NCI-H2029 treated with DMSO at 0.1 percent for 48 hours (cell line): ENCODE measurements at regions not wholly inside any gene's neighbourhood (a gene's known extent, or its start where the extent isn't known, plus 50 kb on each side); places are given as distances from the start of the nearest gene placed in this dataset.
"Not testable (repeated sequence)": the region's sequence is repeated elsewhere in the genome, so short reads cannot be mapped to it uniquely, and the experiment has no call there.

Experiments used
- DNase-seq: peaks from one replicate; lab custom pipeline; 2025; lab: John Stamatoyannopoulos, UW

DNA sequence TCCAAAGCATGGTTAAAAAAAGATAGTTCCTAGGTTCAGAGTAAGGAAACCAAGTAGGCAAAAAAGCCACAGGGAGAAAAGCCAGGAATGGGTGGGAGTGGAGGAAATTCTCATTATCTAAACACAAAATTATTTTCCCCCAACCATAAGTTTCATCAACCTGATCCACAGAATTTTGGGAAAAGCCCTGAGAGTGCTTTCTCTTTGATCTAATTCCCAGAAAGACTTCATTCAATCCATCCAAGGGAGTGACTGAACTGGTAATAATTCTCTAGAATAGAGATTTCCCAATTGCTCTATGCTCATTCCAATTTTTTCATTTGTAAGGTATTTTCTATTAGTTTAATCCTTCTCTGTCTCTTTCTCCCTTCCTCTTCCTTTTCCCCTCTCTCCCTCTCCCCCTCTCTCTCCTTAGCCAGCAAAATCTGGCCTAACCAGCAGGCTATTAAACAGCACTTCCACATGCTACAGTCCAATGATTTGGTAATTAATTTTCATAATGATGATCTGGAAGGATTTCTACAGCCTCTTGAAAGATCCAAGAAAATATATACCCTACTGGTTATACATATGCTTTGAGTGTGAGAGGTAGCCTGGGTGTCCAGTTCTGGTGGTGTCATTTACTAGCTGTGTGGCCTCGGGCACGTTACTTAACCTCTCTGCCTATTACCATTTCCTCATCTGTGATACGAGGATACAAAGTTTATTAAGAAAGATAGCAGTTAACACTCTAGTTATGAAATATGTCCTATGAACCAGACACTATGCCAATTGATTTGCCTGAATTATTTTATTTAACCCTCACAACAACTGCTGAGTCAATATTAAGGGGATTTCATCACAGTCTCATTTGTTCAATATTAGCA lies 251.5 kb upstream of the RASGEF1B start:
- no peak for DNase-seq

DNA sequence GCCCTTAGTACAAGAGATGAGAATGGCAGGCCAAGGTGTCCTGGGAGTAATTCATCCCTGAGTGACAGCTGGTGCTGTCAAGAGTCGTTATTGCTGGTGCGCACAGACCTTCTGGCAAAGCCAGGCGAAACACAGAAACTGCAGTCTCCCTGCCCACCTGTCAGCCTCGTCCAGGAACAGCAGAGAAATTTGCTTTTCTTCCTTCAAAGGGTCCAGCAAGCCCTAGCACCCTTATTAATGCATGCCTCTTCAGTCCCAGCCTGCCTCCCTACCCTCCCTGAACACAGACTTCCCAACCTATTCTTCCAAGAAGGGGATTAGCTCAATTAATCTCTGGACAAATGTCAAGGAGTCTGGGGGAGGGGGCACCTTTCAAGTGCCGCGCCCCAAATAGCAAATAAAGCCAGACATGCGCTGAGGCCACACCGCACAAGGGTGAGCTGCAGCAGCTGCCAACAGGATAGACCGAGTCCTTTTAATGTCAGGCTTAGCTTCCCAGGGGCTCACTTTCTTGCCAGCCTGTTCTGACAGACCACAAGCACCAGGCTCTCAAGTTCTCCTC lies 250.7 kb upstream of the RASGEF1B start:
- DNase-seq, result no peak

DNA sequence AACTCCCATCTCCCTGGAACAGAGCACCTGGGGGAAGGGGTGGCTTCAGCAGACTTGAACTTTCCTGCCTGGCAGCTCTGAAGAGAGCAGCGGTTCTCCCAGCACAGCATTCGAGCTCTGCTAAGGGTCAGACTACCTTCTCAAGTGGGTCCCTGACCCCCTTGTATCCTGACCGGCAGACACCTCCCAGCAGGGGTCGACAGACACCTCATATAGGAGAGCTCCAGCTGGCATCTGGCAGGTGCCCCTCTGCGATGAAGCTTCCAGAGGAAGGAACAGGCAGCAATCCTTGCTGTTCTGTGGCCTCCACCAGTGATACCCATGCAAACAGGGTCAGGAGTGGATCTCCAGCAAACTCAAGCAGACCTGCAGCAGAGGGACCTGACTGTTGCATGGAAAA lies 244.1 kb upstream of the RASGEF1B start:
- no peak for DNase-seq

DNA sequence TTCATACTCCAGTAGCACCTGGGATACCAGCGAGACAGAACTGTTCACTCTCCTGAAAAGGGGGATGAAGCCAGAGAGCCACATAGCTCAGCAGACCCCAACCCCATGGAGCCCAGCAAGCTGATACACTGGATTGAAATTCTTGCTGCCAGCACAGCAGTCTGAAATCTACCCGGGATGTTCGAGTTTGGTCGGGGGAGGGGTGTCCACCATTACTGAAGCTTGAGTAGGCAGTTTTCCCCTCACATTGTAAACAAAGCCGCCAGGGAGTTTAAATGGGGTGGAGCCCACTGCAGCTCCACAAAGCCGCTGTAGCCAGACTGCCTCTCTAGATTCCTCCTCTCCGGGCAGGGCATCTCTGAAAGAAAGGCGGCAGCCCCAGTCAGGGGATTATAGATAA lies 243.7 kb upstream of the RASGEF1B start:
- not testable (repeated sequence) for DNase-seq

DNA sequence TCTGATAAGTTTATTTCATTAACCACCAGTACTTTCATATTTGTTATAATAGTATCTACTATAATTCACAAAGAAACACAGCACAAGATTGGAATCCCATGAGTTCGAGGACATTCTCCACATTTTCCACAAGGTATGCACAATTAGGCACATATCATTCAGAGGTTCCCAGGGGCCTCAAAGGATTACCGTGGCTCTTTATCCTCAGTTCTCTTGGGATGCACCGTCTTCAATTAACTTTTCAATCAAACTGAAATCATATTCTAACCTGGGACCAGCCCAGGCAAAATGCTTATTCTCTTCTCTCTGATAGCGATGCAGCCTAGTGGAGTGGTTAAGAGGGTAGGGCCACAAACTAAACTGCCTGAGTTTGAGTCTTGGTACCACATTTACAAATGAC lies 242.6 kb upstream of the RASGEF1B start:
- no peak for DNase-seq

DNA sequence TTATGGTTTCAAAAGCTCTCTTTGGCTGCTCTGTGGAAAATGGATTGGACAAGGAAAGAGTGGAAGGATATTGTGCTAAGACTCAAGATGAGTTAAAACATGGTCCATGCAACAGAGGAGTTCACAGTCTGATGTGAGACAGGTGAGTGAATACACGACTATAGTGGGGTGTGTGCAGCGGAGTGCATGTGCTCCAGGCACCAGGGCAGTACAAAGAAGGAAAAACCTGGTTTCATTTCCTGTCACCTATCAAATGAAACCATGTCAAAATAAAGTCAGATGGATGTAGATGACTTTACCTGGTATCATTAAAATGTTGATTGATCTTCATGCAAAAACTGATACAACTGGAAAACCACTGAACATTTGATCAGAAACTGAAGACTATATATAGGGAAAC lies 241.0 kb upstream of the RASGEF1B start:
- DNase-seq, result no peak

DNA sequence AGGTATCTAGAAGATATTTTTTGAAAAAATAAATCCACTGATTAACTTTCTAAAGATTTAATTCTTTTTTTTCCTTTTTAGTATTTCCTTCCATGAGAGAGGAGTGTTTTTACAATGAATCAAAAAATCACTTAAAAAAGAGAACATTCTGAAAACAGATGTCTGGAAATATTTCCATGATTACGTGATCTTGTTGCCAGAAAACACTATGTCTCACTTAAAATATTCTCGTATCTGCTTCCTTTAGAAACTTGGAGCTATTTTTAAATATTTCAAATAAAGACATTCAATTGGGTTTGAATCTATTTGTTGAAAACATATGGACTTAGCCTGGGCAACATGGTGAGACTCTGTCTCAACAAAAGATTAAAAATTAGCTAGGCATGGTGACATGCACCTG lies 232.8 kb upstream of the RASGEF1B start:
- no peak for DNase-seq

DNA sequence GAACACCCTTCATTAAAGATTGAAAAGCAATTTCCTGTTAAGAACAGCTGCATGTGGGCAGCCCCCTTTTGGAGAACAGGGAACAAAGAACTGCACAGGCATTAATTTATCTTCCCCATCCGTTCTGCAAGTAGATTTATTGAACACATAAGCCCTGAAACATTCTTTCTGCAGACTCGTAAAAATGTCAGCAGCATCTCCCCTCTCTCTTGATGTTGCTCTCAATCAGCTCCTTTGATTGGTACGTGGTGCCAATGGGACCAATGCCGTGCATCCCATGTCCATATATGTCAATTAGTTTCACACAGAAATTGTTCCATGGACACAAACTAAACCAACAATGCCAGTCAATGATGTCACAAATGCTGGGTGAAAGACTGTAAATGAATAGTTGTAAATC lies 228.5 kb upstream of the RASGEF1B start:
- DNase-seq, result no peak

DNA sequence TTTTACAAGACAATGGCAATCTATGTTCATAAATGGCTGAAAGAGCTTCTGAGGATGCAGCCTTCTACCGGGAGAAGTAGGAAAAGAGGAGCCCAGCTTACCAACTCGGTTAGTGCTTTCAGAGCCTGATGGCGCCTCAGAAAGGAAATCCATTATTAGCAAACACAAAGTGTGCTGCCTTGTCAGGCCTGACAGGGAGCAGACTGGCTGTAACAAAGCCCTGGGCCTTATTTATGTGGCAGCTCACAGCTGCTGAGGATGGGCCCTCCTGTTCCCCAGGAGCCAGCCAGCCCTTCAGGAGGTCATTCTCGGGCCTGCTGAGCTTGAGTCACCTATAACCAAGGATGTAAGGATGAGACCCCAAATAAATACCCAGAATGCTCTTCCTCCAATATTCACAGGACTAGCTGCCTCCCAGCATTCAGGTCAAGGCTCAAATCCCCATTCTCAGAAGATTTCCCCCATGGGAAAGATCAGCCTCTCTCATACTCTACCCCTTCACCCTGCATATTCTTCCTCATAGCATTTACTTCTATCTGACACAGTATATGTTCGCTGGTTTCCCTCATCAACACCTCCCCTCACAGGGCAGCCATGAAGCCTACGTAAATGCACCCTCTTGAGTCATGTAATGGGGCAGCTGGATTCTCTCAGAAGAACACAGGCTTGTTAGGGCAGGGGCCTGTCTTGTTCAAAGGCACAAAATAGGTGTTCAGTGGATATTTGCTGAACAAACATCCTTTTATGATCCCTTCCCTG lies 227.0 kb upstream of the RASGEF1B start:
- no peak for DNase-seq

DNA sequence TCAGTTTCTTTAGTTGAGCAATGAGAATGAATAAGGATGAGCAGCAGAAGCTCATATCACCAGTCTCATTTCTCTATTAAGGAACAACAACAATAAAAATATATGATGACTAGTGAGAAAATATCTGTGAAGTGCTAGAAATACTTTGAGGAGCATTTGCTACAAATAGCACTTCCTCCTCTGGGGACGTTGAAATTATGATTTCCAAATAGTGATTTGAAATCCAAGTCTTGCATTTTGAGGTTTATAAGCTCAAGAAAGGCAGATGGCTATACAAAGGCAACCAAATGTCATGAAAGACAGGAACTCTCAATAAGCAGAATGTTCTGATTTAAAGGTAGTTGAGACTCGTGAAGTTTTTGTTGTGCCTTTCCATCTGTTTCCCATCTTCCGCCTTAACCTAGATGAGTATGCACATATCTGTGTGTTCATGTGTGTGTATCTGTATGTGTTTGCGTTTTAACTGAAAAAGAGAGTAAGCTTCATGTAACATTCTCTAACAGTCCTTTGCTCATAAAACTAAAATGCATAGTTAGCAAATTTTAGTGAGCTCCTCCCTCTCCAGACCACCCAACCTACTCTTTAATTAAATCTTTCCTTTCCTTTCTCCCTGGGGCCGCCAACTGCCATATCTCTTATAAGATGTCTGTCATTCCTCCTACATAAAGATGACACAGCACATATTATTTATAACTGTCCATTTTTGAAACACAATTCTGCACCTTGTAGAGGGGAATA lies 222.6 kb upstream of the RASGEF1B start:
- no peak for DNase-seq

DNA sequence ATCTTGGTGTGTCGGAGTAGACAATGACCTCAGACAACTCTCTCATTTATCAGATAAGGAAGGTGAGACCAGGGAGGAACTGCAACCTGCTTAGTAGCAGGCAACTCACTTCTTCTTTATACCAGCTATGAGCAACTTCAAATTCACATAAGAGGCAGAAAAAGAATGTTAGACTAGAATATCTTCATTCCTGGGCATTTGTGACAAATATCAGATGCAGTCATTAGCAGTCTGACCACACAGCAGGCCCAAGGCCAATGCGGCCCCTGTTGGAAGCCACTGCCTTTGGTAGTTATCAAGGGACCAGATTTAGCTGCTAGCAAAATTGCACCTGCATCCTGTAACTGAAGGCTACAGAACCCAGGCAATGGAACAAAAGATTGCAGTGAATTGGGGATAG lies 219.2 kb upstream of the RASGEF1B start:
- no peak for DNase-seq

DNA sequence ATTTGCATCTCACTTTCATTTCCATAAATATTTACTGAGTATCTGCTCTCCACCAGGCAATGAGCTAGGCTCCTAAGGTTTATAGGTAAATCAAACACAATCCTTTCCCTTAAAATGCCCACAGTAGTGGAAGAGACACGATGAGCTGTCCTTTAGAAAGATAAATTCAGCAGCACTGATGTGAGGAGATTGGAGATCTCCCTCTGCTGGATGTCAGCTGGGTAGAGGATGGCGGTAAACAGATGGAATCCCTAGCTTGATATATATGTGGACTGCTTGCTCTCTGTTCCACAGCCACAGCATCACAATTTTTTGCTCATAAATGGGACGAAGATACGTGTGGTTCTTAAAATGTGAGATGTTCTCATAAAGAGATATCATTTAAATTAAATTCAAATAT lies 216.4 kb upstream of the RASGEF1B start:
- no peak for DNase-seq

DNA sequence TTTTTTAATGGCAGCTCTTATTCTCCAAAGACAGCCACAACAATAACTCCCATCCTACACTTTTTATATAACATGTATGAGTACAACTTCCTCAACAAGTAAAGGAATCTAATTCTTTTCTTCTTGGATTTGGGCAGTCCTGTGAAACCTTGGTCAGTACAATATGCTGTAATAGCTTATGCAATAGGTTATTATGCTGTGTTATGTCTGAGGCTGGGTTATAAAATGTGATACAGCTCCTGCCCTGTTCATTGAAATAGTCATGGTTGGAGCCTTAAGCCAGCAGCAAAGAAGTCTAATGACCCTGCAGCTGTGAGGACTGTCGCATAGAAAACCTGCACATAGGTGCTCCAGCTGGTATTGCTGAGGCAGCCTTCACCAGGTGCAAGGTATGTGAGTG lies 215.8 kb upstream of the RASGEF1B start:
- no peak for DNase-seq

DNA sequence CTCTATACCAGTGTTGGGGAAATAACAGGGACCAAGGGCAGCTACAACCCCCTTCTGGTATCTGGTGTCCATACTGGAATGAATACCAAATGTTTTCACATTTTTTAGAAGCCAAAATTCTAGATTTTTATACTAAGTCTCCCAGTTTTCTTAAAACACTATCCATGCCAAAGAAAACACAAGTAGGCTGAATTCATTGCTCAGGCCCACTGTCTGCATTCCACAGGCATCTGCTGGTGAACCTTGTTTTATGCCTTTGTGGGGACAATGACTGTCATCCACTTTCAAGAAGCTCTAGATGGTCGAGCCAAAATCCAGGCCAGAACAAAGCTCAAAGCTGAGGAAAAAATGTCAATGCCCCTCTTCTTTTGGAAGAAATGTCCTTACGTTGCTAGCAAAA lies 213.4 kb upstream of the RASGEF1B start:
- DNase-seq, result no peak

DNA sequence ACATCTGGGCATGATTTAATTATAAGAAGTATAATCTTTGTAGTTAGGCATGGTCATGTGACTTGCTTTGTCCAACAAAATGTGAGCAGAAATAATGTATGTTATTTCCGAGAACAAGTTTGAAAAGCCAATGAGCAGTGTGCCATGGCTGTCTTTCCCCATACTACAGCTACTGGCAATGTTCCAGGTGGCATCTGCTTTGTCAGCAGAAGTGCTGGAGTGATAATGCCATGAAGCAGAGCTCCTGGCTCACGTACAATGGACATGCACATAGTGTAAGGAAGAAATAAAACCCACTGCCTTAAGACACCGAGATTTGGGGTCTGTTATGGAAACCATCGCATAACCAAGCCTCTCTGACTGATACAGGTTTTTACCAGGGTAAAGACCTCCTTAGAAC lies 212.6 kb upstream of the RASGEF1B start:
- DNase-seq, result no peak

DNA sequence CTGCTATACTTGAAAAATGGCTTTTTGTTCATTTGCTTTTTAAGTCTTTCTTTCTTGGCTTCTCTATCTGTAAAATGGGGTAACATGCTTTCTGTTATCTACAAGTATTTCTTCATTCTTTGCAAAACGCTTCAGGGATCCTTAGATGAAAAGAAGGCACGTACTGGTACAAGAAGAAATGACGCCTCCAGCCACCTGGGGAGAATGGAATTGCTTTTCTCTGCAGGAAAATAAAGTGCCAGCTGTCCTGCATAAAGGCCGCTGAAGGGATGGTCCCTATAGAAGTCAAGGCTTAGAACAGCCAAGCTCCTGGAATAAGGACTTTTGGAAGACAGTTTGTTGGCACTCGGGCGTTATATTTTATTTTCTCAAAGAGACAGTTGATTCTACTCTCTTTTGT lies 210.8 kb upstream of the RASGEF1B start:
- DNase-seq, result no peak

DNA sequence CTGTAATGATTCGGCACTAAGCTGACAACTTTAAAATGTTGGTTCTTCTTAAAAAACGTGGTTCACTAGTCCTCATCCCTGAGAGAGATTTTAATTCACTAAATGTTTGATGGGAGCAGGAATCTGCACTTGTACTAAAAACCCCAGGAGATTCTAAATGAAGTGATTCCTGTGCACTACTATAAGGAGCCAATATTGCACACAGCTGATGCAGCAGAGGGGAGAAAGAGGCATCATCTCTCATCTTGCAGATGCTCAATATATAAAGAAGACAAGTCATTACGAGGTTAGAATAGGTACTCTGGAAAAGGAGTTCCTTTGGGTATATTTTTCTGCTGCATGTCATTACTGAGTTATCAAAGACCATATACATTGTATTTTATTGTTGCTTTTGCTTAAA lies 207.6 kb upstream of the RASGEF1B start:
- DNase-seq, result no peak

DNA sequence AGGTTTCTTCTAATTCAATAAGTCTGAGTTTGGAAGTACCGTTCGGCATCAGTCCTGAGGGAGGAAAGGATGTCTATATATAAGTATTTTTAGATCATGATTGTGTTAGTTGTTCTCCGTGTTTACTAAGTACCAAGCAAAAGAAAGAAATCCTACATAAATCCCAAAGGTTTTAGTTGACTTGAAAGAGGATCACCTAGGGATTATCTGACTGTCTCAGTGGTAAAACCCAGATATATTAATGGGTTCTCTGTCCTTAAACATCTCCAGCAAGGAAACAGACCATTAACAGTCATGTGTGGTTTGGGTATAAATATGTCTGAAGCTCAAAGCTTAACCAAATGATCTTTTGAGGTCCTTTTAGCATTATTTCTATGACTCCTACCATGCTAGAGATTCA lies 207.1 kb upstream of the RASGEF1B start:
- no peak for DNase-seq

DNA sequence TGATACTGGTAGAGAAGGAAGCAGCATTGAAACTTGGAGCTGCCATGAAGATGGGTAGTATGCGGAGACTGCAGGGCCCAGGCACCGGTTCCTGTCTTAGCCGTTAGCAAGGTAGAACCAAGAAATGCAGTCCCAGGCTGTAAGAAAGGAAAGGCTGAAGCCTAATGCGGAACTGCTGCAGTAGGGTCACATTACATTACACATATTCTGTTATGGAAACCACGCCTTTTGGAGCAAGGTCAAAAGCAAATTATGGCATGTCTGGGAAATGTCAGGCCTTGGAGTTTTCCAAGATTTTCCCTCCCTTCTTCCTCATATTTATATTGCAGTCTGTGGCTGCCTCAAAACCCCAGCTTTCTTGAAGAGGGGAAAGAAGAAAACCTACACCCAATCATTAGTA lies 204.8 kb upstream of the RASGEF1B start:
- no peak for DNase-seq

DNA sequence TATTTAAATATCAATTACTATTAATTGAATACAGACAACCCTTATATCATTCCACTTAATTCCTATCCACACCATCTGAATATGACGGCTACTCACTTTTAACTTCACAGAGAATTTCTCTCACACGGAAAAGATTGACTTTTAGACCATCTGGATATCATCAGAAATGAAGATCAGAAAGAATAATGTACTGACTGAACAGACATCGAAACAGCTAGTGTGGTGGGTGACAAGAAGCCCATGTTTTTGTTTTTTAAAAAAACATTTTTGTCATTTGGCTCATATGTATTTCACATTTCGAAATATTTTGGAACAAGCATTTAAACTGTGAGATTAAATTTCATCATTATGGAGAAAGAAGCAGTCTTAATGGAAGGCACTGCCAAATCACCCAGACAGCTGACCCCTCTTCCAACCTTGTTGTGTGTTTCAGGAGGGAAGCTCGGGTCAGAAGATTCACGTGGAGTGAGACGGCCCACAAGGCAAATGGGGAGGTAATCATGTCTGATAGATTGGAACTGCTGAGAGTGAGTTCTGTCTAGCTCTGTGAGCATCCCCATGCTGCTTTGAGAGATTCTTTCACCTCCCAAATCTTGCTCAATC lies 204.2 kb upstream of the RASGEF1B start:
- DNase-seq, result no peak

DNA sequence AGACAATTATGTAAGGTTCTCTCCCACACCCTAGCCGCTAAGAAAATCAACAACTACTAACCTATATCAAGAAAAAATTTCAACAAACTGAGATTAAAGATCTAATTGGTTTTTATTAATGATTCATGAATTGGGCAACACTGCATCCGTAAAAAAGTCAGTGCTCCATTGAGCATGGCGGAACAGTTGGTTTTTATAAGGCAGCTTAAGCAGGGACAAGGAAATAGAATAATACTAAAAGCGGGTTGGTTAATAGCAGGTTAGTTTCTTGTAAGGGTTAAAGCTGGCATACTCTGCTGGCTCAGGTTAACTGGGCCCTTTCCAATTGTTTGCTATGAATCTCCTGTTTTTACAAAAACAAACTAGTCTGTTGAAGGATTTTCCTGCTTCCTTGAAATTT lies 202.3 kb upstream of the RASGEF1B start:
- DNase-seq, result no peak

DNA sequence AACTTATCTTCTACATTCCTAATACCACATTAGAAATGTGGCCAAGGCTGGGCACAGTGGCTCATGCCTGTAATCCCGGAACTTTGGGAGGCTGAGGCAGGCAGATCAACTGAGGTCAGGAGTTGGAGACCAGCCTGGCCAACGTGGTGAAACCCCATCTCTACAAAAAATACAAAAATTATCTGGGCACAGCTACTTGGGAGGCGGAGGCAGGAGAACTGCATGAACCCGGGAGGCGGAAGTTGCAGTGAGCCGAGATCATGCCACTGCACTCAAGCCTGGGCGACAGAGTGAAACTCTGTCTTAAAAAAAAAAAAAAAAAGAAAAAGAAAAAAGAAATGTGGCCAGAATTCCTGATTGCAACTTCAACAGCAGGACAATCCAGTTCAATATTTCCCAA lies 196.6 kb upstream of the RASGEF1B start:
- not testable (repeated sequence) for DNase-seq
